GM23338 (cell line): ENCODE measurements at regions not wholly inside any gene's neighbourhood (a gene's known extent, or its start where the extent isn't known, plus 50 kb on each side); places are given as distances from the start of the nearest gene placed in this dataset.

Experiments used
- ATAC-seq: fragments of 200-7000 bp; cut with Tn5 transposase; 3 replicates; pipeline ENCODE4 v1.9.1; 2020
- DNase-seq: peaks from one replicate; pipeline ENCODE4 v3.0.0-alpha.2; 2015; ENCODE audit warnings: low spot score
- H2AFZ ChIP-seq: fragments of 200-600 bp; sonication (generic); 2 replicates; pipeline ENCODE4 v1.8.0; 2016; ENCODE audit warnings: antibody characterized with exemption, mild to moderate bottlenecking, moderate library complexity
- H3F3A ChIP-seq: fragments of 200-600 bp; sonication (generic); replicated peaks from 2 replicates; pipeline ENCODE4 v1.8.0; 2017; ENCODE audit warnings: antibody characterized with exemption, mixed run types, low read depth
- H3K27ac ChIP-seq: fragments of 200-600 bp; sonication (generic); 2 replicates; pipeline ENCODE4 v1.6.1; 2016; ENCODE audit warnings: low read depth
- H3K27me3 ChIP-seq: fragments of 200-600 bp; sonication (generic); 2 replicates; pipeline ENCODE4 v1.8.0; 2016; ENCODE audit warnings: mild to moderate bottlenecking, mixed run types, moderate library complexity; ENCODE audit not compliant: insufficient read depth
- H3K36me3 ChIP-seq: fragments of 200-600 bp; sonication (generic); 2 replicates; pipeline ENCODE4 v1.8.0; 2016; ENCODE audit warnings: mild to moderate bottlenecking; ENCODE audit not compliant: insufficient read depth
- H3K4me1 ChIP-seq: fragments of 200-600 bp; sonication (generic); 2 replicates; pipeline ENCODE4 v1.8.0; 2016; ENCODE audit warnings: mild to moderate bottlenecking, moderate library complexity; ENCODE audit not compliant: insufficient read depth
- H3K4me2 ChIP-seq: fragments of 200-600 bp; sonication (generic); 2 replicates; pipeline ENCODE4 v1.7.1; 2017; ENCODE audit warnings: mixed run types
- H3K4me3 ChIP-seq: fragments of 200-600 bp; sonication (generic); 2 replicates; pipeline ENCODE4 v1.6.1; 2016; ENCODE audit warnings: mixed run types
- H3K79me2 ChIP-seq: fragments of 200-600 bp; sonication (generic); replicated peaks from 2 replicates; pipeline ENCODE4 v1.8.0; 2017; ENCODE audit warnings: mild to moderate bottlenecking; ENCODE audit not compliant: insufficient read depth
- H3K9me2 ChIP-seq: fragments of 200-600 bp; sonication (generic); 2 replicates; pipeline ENCODE4 v1.8.0; 2017; ENCODE audit not compliant: insufficient read depth
- H4K20me1 ChIP-seq: fragments of 200-600 bp; sonication (generic); replicated peaks from 2 replicates; pipeline ENCODE4 v1.8.0; 2017; ENCODE audit warnings: mild to moderate bottlenecking; ENCODE audit not compliant: insufficient read depth
- H3K27ac Mint-ChIP-seq: 2 replicates; pipeline ENCODE4 v1.8.0; 2020; ENCODE audit warnings: inconsistent platforms, mild to moderate bottlenecking, moderate library complexity, mixed read lengths
- H3K27me3 Mint-ChIP-seq: 3 replicates; pipeline ENCODE4 v1.8.0; 2022; ENCODE audit warnings: low read depth, mild to moderate bottlenecking, moderate library complexity, mixed read lengths, inconsistent platforms; ENCODE audit not compliant: insufficient read depth, poor library complexity
- H3K36me3 Mint-ChIP-seq: 3 replicates; pipeline ENCODE4 v1.8.0; 2021; ENCODE audit warnings: low read depth, mild to moderate bottlenecking, inconsistent platforms, moderate library complexity, mixed read lengths
- H3K4me1 Mint-ChIP-seq: 3 replicates; pipeline ENCODE4 v1.8.0; 2020; ENCODE audit warnings: mild to moderate bottlenecking, inconsistent platforms, mixed read lengths
- H3K4me3 Mint-ChIP-seq: 3 replicates; pipeline ENCODE4 v1.8.0; 2021; ENCODE audit warnings: moderate library complexity, mild to moderate bottlenecking, inconsistent platforms, mixed read lengths
- H3K9me3 Mint-ChIP-seq: 3 replicates; pipeline ENCODE4 v1.8.0; 2020; ENCODE audit warnings: moderate library complexity, mild to moderate bottlenecking, inconsistent platforms, mixed read lengths
- JUNB ChIP-seq: IDR thresholded peaks from one replicate; pipeline ENCODE4 v1.6.1; 2016; ENCODE audit warnings: antibody characterized with exemption; ENCODE audit not compliant: unreplicated experiment
- NANOG ChIP-seq: IDR thresholded peaks from 2 replicates; pipeline ENCODE4 v1.6.1; 2016; ENCODE audit warnings: antibody characterized with exemption, borderline replicate concordance
- POLR2AphosphoS5 ChIP-seq: IDR thresholded peaks from 2 replicates; pipeline ENCODE4 v1.6.1; 2016; ENCODE audit warnings: antibody characterized with exemption, low read depth
- STAT1 ChIP-seq: IDR thresholded peaks from one replicate; pipeline ENCODE4 v1.6.1; 2016; ENCODE audit warnings: antibody characterized with exemption; ENCODE audit not compliant: unreplicated experiment
- ZNF114 ChIP-seq: fragments of 250-450 bp; sonication (Bioruptor Pico); IDR thresholded peaks from 2 replicates; pipeline ENCODE4 v1.5.0; 2020; ENCODE audit warnings: mild to moderate bottlenecking, moderate library complexity
- ZNF331 ChIP-seq: fragments of 250-450 bp; sonication (Bioruptor Pico); IDR thresholded peaks from 2 replicates; pipeline ENCODE4 v1.5.0; 2020; ENCODE audit warnings: low read depth, mild to moderate bottlenecking, moderate library complexity
- TF ChIP-seq, protein P1 (sequence below), 2 experiments: fragments of 200-600 bp in 1 of 2; sonication (generic) in 1 of 2; conservative IDR thresholded peaks; 2 replicates each; pipeline versions ENCODE4 v1.5.1 to v1.6.1; 2016 to 2017; ENCODE audit warnings: antibody characterized with exemption in 2 of 2, low read depth in 2 of 2, mild to moderate bottlenecking in 2 of 2, moderate library complexity in 1 of 2

DNA sequence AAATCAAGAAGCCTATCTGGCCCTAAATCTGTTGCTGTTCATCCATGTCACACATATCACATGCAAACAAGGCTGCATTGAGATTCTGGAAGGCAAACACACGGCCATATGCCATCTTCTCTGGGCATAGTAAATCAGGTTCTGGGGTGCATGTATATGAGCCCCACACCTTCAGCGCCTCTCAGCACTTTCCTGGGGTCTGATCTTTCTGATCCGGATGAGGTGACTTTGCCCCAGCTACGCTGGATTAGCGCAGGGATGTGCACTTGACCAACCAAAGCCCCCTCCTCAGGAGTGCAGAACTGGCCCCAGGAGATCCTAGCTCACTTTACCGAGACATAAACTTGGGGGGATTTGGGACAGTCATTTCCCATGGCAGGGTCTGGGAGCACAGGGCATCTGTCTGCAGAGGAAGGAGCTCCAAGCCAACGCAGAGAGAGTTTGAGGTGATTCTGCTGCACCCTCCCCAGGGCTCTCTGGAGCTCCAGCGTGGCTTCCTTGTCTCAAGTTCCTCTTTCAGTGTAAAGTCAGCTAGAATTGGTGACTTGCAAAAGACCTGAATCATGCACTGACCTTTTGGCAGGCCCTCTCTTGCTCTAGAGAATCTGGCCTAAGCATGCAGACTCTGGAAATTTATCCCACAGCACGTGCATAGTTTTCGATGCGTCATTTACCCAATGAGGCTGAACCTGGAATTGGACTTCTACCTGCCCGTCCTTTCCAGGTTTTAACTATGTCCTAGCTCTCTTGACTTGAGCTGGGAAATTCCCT lies 63.5 kb upstream of the KLF13 start:
- no peaks in the 10 kb centered on the region for H3K79me2 ChIP-seq
- Mint-ChIP-seq H3K4me1 (peaks cover 5% of the 10 kb centered on the region), H3K27me3 (peaks cover 14% of the 10 kb centered on the region), H3K9me3 (no peaks in the 10 kb centered on the region), H3K4me3 (no peak overlapping the region), H3K36me3 (no peaks in the 10 kb centered on the region), H3K27ac (no peak overlapping the region)
- no peaks in the 10 kb centered on the region for H3K36me3 ChIP-seq
- DNase-seq (no peak), ATAC-seq (no peak)
- no peaks in the 10 kb centered on the region for H4K20me1 ChIP-seq
- no peaks in the 10 kb centered on the region for H3K27me3 ChIP-seq
- no peaks in the 10 kb centered on the region for H3K4me1 ChIP-seq
- TF ChIP-seq ZNF331 (CRISPR knock-in tag), result no peak
- no peaks in the 10 kb centered on the region for H3F3A ChIP-seq
- H3K9me2 ChIP-seq, result no peaks in the 10 kb centered on the region
- no peak overlapping the region for H3K27ac ChIP-seq
- no peak overlapping the region for H2AFZ ChIP-seq
- H3K4me3 ChIP-seq, result no peak overlapping the region
- no peak overlapping the region for H3K4me2 ChIP-seq

DNA sequence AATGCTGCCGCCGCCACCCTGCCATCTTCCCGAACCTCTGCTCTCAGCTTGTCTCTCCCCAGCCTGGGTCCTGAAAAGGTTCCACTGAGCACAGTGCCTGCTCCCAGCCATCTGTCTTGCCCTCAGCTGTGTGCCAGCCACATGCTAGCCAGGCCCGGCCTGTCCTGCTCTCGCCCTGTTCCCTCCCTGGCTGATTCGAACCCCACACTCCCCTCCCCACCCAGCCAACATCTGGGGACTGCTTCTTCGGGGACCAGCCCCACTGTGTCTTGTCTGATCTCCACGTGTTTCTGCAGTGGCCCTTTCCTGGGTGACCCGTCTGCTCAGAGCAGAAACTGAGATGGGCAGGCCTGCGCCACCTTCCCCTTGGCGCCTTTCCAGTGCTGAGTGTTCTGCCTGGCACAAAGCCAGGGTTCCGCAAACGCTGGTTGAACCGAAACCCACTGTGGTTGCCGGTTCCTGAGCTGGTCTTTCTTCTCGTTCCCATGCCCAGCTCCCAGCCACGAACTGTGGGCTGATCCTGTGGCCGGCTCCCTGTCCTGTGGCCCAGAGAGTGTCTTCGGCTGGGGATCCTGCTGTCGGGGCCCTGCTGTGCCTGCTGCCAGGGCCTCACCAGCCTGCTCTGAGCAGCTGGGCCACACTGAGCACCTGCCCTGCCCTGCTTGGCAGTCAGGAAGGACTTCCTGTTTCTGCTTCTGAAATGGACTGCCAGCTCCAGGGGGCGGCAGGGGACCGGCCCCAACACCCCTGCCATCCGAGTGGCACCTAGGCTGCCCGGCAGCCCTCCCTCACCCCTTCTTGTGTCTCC lies 62.7 kb upstream of the KLF13 start:
- Histone ChIP-seq H3K9me2 (no peaks in the 10 kb centered on the region), H2AFZ (no peak overlapping the region), H3K79me2 (no peaks in the 10 kb centered on the region), H3K4me1 (no peaks in the 10 kb centered on the region), H3K4me3 (no peak overlapping the region), H3K36me3 (no peaks in the 10 kb centered on the region), H3K27me3 (no peaks in the 10 kb centered on the region), H4K20me1 (no peaks in the 10 kb centered on the region), H3F3A (no peaks in the 10 kb centered on the region), H3K27ac (no peak overlapping the region), H3K4me2 (no peak overlapping the region)
- Mint-ChIP-seq H3K27me3 (peaks cover 14% of the 10 kb centered on the region), H3K4me3 (no peak overlapping the region), H3K36me3 (no peaks in the 10 kb centered on the region), H3K9me3 (no peaks in the 10 kb centered on the region), H3K4me1 (peaks cover 5% of the 10 kb centered on the region), H3K27ac (no peak overlapping the region)
- DNase-seq (no peak), ATAC-seq (no peak)
- TF ChIP-seq ZNF114 (CRISPR knock-in tag), result no peak
- TF ChIP-seq, protein P1, sequence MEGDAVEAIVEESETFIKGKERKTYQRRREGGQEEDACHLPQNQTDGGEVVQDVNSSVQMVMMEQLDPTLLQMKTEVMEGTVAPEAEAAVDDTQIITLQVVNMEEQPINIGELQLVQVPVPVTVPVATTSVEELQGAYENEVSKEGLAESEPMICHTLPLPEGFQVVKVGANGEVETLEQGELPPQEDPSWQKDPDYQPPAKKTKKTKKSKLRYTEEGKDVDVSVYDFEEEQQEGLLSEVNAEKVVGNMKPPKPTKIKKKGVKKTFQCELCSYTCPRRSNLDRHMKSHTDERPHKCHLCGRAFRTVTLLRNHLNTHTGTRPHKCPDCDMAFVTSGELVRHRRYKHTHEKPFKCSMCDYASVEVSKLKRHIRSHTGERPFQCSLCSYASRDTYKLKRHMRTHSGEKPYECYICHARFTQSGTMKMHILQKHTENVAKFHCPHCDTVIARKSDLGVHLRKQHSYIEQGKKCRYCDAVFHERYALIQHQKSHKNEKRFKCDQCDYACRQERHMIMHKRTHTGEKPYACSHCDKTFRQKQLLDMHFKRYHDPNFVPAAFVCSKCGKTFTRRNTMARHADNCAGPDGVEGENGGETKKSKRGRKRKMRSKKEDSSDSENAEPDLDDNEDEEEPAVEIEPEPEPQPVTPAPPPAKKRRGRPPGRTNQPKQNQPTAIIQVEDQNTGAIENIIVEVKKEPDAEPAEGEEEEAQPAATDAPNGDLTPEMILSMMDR (conservative IDR thresholded peaks at IDR 0.05; ENCODE audit: low read depth in 2 of 2), result 0 out of 4 replicates have a peak, but pooled peaks of 1 of the 2 experiments have one; percentile 8

DNA sequence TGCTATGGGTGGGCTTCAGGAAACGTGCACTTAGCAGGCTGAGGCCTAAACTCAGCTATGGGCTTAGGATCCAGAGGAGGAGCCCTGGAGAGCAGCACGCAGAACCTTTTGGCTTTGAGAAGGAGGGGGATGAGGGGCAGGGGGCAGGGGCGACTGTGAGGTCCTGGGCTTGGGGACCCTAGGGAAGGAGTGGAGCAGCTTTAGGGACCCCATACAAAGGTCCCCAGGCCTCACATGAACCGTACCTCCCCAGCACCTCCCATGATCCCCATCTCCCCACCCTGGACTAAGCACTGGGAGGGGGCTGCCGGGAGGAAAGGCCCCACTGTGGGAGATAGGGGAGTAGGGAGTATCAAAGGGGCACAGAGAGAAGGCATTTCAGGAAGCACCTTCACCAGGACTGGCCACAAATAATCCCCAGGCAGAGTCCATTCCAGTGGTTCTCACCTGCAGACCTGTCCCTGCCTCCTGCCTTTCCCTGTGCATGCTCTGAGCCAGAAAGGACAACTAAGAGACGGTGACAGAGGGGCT lies 62.0 kb upstream of the KLF13 start:
- DNase-seq (no peak), ATAC-seq (no peak)
- H3K27me3 Mint-ChIP-seq, result peaks cover 12% of the 10 kb centered on the region
- H3K4me3 ChIP-seq, result no peak overlapping the region
- H3K27ac Mint-ChIP-seq, result no peak overlapping the region
- H3K9me3 Mint-ChIP-seq, result no peaks in the 10 kb centered on the region
- no peak overlapping the region for H3K4me2 ChIP-seq
- no peaks in the 10 kb centered on the region for H3F3A ChIP-seq
- no peaks in the 10 kb centered on the region for H3K4me1 ChIP-seq
- H3K36me3 ChIP-seq, result no peaks in the 10 kb centered on the region
- H2AFZ ChIP-seq, result no peak overlapping the region
- H3K27ac ChIP-seq, result no peak overlapping the region
- no peaks in the 10 kb centered on the region for H3K36me3 Mint-ChIP-seq
- H4K20me1 ChIP-seq, result no peaks in the 10 kb centered on the region
- H3K79me2 ChIP-seq, result no peaks in the 10 kb centered on the region
- no peak overlapping the region for H3K4me3 Mint-ChIP-seq
- H3K27me3 ChIP-seq, result no peaks in the 10 kb centered on the region
- H3K4me1 Mint-ChIP-seq, result peaks cover 5% of the 10 kb centered on the region
- H3K9me2 ChIP-seq, result 0 out of 2 replicates have a peak, but pooled peaks cover under 1% of the 10 kb centered on the region
- TF ChIP-seq NANOG, result no peak
- no peak for TF ChIP-seq STAT1
- no peak for TF ChIP-seq POLR2AphosphoS5
- TF ChIP-seq, protein P1 (conservative IDR thresholded peaks at IDR 0.05; ENCODE audit: low read depth in 2 of 2), result no peak
- TF ChIP-seq JUNB, result no peak
